NCI-H146 (cell line): ENCODE measurements at regions not wholly inside any gene's neighbourhood (a gene's known extent, or its start where the extent isn't known, plus 50 kb on each side); places are given as distances from the start of the nearest gene placed in this dataset.
"Not testable (repeated sequence)": the region's sequence is repeated elsewhere in the genome, so short reads cannot be mapped to it uniquely, and the experiment has no call there.

Experiments used
- DNase-seq: peaks from one replicate; lab custom pipeline; 2025; lab: John Stamatoyannopoulos, UW

- DNase-seq, result no peak
Observed at GRCh38 chr20:48041078-48041780, 255.9 kb upstream of the SULF2 start.

GRCh38 chr20:48040491-48040890 lies 255.2 kb upstream of the SULF2 start:
- DNase-seq, result no peak

- DNase-seq, result no peak
Observed at GRCh38 chr20:48040051-48040450, 254.8 kb upstream of the SULF2 start.

- no peak for DNase-seq
Observed at GRCh38 chr20:48039514-48039913, 254.2 kb upstream of the SULF2 start.

- DNase-seq, result no peak
Observed at GRCh38 chr20:48038713-48039112, 253.4 kb upstream of the SULF2 start.

- DNase-seq, result not testable (repeated sequence)
Observed at GRCh38 chr20:48037798-48038197, 252.5 kb upstream of the SULF2 start.

GRCh38 chr20:48035961-48036731 lies 250.9 kb upstream of the SULF2 start:
- no peak for DNase-seq

- no peak for DNase-seq
Observed at GRCh38 chr20:48034751-48035150, 249.5 kb upstream of the SULF2 start.

- DNase-seq, result not testable (repeated sequence)
Observed at GRCh38 chr20:48033005-48033404, 247.7 kb upstream of the SULF2 start.

- no peak for DNase-seq
Observed at GRCh38 chr20:48031122-48031521, 245.8 kb upstream of the SULF2 start.

- DNase-seq, result no peak
Observed at GRCh38 chr20:48026981-48027592, 241.8 kb upstream of the SULF2 start.

GRCh38 chr20:48025661-48026060 lies 240.4 kb upstream of the SULF2 start:
- no peak for DNase-seq

GRCh38 chr20:48025051-48025515 lies 239.8 kb upstream of the SULF2 start:
- no peak for DNase-seq

- DNase-seq, result no peak
Observed at GRCh38 chr20:48024539-48024938, 239.3 kb upstream of the SULF2 start.

GRCh38 chr20:48020696-48021095 lies 235.4 kb upstream of the SULF2 start:
- DNase-seq, result not testable (repeated sequence)

GRCh38 chr20:48019940-48020339 lies 234.7 kb upstream of the SULF2 start:
- no peak for DNase-seq

GRCh38 chr20:48019496-48019895 lies 234.2 kb upstream of the SULF2 start:
- DNase-seq, result no peak

- not testable (repeated sequence) for DNase-seq
Observed at GRCh38 chr20:48018851-48019250, 233.6 kb upstream of the SULF2 start.

- DNase-seq, result no peak
Observed at GRCh38 chr20:48017992-48018391, 232.7 kb upstream of the SULF2 start.

GRCh38 chr20:48017509-48017908 lies 232.2 kb upstream of the SULF2 start:
- no peak for DNase-seq

- DNase-seq, result no peak
Observed at GRCh38 chr20:48015943-48016723, 230.9 kb upstream of the SULF2 start.
